Psoas muscle (tissue), 7 donors: ENCODE measurements at regions not wholly inside any gene's neighbourhood (a gene's known extent, or its start where the extent isn't known, plus 50 kb on each side); places are given as distances from the start of the nearest gene placed in this dataset.
"Not testable (repeated sequence)": the region's sequence is repeated elsewhere in the genome, so short reads cannot be mapped to it uniquely, and the experiment has no call there.

Experiments used
- ATAC-seq, 4 donors: fragments of 200-7000 bp; cut with Tn5 transposase; one replicate each; pipeline ENCODE4 v1.9.1; 2020; ENCODE audit warnings: moderate library complexity in 3 of 4, mild to moderate bottlenecking in 2 of 4
- DNase-seq, 2 donors: peaks; one replicate each; pipeline ENCODE4 v3.0.0-alpha.2; 2020
- H3K27ac ChIP-seq: fragments of 200-600 bp; one replicate; pipeline ENCODE4 v1.8.0; 2022
- H3K27me3 ChIP-seq, 3 donors: fragments of 200-600 bp in 1 of 3; one replicate each; pipeline versions ENCODE4 v1.6.1 to v1.8.0; 2013 to 2022; ENCODE audit warnings: low read length in 2 of 3, mild to moderate bottlenecking in 2 of 3, moderate library complexity in 1 of 3; ENCODE audit not compliant: insufficient read depth in 3 of 3
- H3K36me3 ChIP-seq, 2 donors: fragments of 200-600 bp in 1 of 2; one replicate each; pipeline versions ENCODE4 v1.6.1 to v1.8.0; 2013 to 2022; ENCODE audit warnings: low read depth in 1 of 2, mild to moderate bottlenecking in 1 of 2, moderate library complexity in 1 of 2; ENCODE audit not compliant: insufficient read depth in 1 of 2
- H3K4me1 ChIP-seq: fragments of 200-600 bp; one replicate; pipeline ENCODE4 v1.8.0; 2022
- H3K4me3 ChIP-seq: fragments of 200-600 bp; one replicate; pipeline ENCODE4 v1.8.0; 2022; ENCODE audit warnings: mild to moderate bottlenecking
- H3K9me3 ChIP-seq: fragments of 200-600 bp; one replicate; pipeline ENCODE4 v1.8.0; 2022
- CTCF ChIP-seq: fragments of 200-600 bp; IDR thresholded peaks from one replicate; pipeline ENCODE4 v1.8.0; 2022; ENCODE audit warnings: antibody characterized with exemption
- WGBS, 3 donors: extraction: QIAGEN DNeasy Blood & Tissue Kit; methylation state at CpG; one replicate each; pipeline versions ENCODE4 v1.1.6 to v1.1.7; 2013; 5-methylcytosine and 5-hydroxymethylcytosine counted together
- intact Hi-C, 2 donors: fragments of 100-400 bp; cut with DNase I; formaldehyde crosslinking; loops; one replicate each; pipeline versions ENCODE4 v1.11.0 to v1.14.2; 2022
- donor health status: healthy with polysubstance abuse.
- donor health status: DM: no; HTN: no; CAD: no; lungs with moderate emphysema.
- donor health status: Bipolar disorder and iron deficiency.
- donor health status: healthy.
- donor health status: DM: yes; HTN: yes; CAD: no.
- donor health status: DM: no; HTN: no; CAD: no.
- donor health status: DM: yes; HTN: yes; CAD: no.

GRCh38 chr15:38024293-38025091 lies 90.1 kb downstream of the TMCO5A start:
- no peaks in the 10 kb centered on the region for H3K36me3 ChIP-seq
- intact Hi-C loops: no loop called here
- DNase-seq (no peak), ATAC-seq (no peak)
- WGBS, 3 donors: 83 to 91% (median 85%) methylated on average over 2 of the region's 2 CpGs
- H3K27ac ChIP-seq: no peak overlapping the region
- H3K4me1 ChIP-seq: no peaks in the 10 kb centered on the region
- H3K9me3 ChIP-seq: no peaks in the 10 kb centered on the region
- no peak overlapping the region for H3K4me3 ChIP-seq
- TF ChIP-seq CTCF: no peak
- H3K27me3 ChIP-seq: no peaks in the 10 kb centered on the region

GRCh38 chr15:38025656-38026055 lies 91.2 kb downstream of the TMCO5A start:
- H3K27ac ChIP-seq, H3K4me3 ChIP-seq, intact Hi-C loops, H3K9me3 ChIP-seq, DNase-seq, H3K4me1 ChIP-seq, ATAC-seq, H3K36me3 ChIP-seq, H3K27me3 ChIP-seq: not testable (repeated sequence)
- WGBS, 3 donors: 95 to 97% (median 96%) methylated on average over 1 of the region's 1 CpG

GRCh38 chr15:38028869-38029268 lies 94.4 kb downstream of the TMCO5A start:
- no peak for ATAC-seq

GRCh38 chr15:38029736-38030135 lies 95.3 kb downstream of the TMCO5A start:
- Histone ChIP-seq H3K27me3 (no peaks in the 10 kb centered on the region), H3K27ac (no peak overlapping the region), H3K9me3 (no peaks in the 10 kb centered on the region), H3K4me3 (no peak overlapping the region), H3K4me1 (no peaks in the 10 kb centered on the region), H3K36me3 (no peaks in the 10 kb centered on the region)
- ATAC-seq (no peak), DNase-seq (no peak)
- WGBS, 3 donors: 73 to 77% (median 75%) methylated on average over 3 of the region's 3 CpGs
- intact Hi-C loops: no loop called here
- no peak for TF ChIP-seq CTCF

More at GRCh38 chr15:38028869-38029268, 94.4 kb downstream of the TMCO5A start:
- Histone ChIP-seq H3K4me3 (no peak overlapping the region), H3K4me1 (no peaks in the 10 kb centered on the region), H3K27ac (no peak overlapping the region), H3K27me3 (no peaks in the 10 kb centered on the region), H3K36me3 (no peaks in the 10 kb centered on the region), H3K9me3 (no peaks in the 10 kb centered on the region)
- no peak for DNase-seq
- TF ChIP-seq CTCF: no peak
- WGBS, 3 donors: 63 to 67% (median 66%) methylated on average over 2 of the region's 2 CpGs
- intact Hi-C loops: no loop called here

- 86 to 88% (median 87%) methylated on average over 4 of the region's 4 CpGs for WGBS, 3 donors
- DNase-seq: no peak
- no peak overlapping the region for H3K27ac ChIP-seq
- intact Hi-C loops: no loop called here
- no peaks in the 10 kb centered on the region for H3K36me3 ChIP-seq
- H3K4me1 ChIP-seq: no peaks in the 10 kb centered on the region
- no peaks in the 10 kb centered on the region for H3K9me3 ChIP-seq
- H3K27me3 ChIP-seq: no peaks in the 10 kb centered on the region
- no peak for ATAC-seq
- no peak for TF ChIP-seq CTCF
- H3K4me3 ChIP-seq: no peak overlapping the region
Observed at GRCh38 chr15:38030609-38031008, 96.2 kb downstream of the TMCO5A start.
